Loucy (cell line): ENCODE measurements at regions not wholly inside any gene's neighbourhood (a gene's known extent, or its start where the extent isn't known, plus 50 kb on each side); places are given as distances from the start of the nearest gene placed in this dataset.

Experiments used
- H2AFZ ChIP-seq: fragments of 200-600 bp; sonication (generic); 2 replicates; pipeline ENCODE4 v1.6.0; 2016; ENCODE audit warnings: antibody characterized with exemption, mild to moderate bottlenecking, low read length, moderate library complexity
- H3F3A ChIP-seq: fragments of 200-600 bp; 2 replicates; pipeline ENCODE4 v1.6.0; 2016; ENCODE audit warnings: antibody characterized with exemption, low read depth, mild to moderate bottlenecking
- H3K27me3 ChIP-seq: fragments of 200-600 bp; sonication (generic); 2 replicates; pipeline ENCODE4 v1.6.1; 2014; ENCODE audit warnings: low read length, mild to moderate bottlenecking; ENCODE audit not compliant: insufficient read depth, poor library complexity, severe bottlenecking
- H3K36me3 ChIP-seq: fragments of 200-600 bp; sonication (generic); 2 replicates; pipeline ENCODE4 v1.6.1; 2016; ENCODE audit warnings: low read length; ENCODE audit not compliant: insufficient read depth
- H3K4me1 ChIP-seq: fragments of 200-600 bp; sonication (generic); 2 replicates; pipeline ENCODE4 v1.5.1; 2014; ENCODE audit warnings: low read length, mild to moderate bottlenecking; ENCODE audit not compliant: insufficient read depth, poor library complexity, severe bottlenecking
- H3K4me2 ChIP-seq: fragments of 200-600 bp; sonication (generic); 2 replicates; pipeline ENCODE4 v1.6.0; 2014; ENCODE audit warnings: antibody characterized with exemption, low read length, low read depth, mild to moderate bottlenecking; ENCODE audit not compliant: poor library complexity, severe bottlenecking
- H3K4me3 ChIP-seq: fragments of 200-600 bp; sonication (generic); 2 replicates; pipeline ENCODE4 v1.5.1; 2014; ENCODE audit warnings: low read length, mild to moderate bottlenecking, mixed read lengths; ENCODE audit not compliant: poor library complexity, severe bottlenecking
- H3K79me2 ChIP-seq: fragments of 200-600 bp; sonication (generic); 2 replicates; pipeline ENCODE4 v1.6.1; 2014; ENCODE audit warnings: low read length; ENCODE audit not compliant: insufficient read depth
- H3K9ac ChIP-seq: fragments of 200-600 bp; sonication (generic); 2 replicates; pipeline ENCODE4 v1.6.0; 2014; ENCODE audit warnings: mild to moderate bottlenecking, low read depth, low read length, moderate library complexity; ENCODE audit not compliant: poor library complexity, severe bottlenecking
- H3K9me2 ChIP-seq: fragments of 200-600 bp; sonication (generic); replicated peaks from 2 replicates; pipeline ENCODE4 v1.6.1; 2016; ENCODE audit warnings: low read depth, low read length, mixed read lengths
- H3K9me3 ChIP-seq: fragments of 200-600 bp; sonication (generic); 2 replicates; pipeline ENCODE4 v1.6.1; 2014; ENCODE audit warnings: mild to moderate bottlenecking, antibody characterized with exemption, low read length, low read depth; ENCODE audit not compliant: insufficient read depth
- H4K20me1 ChIP-seq: fragments of 200-600 bp; sonication (generic); 2 replicates; pipeline ENCODE4 v1.6.0; 2014; ENCODE audit warnings: antibody characterized with exemption, low read length, mild to moderate bottlenecking; ENCODE audit not compliant: insufficient read depth, poor library complexity, severe bottlenecking
- EZH2phosphoT487 ChIP-seq: fragments of 200-600 bp; IDR thresholded peaks from 2 replicates; pipeline ENCODE4 v1.6.1; 2018; ENCODE audit warnings: antibody characterized with exemption, mild to moderate bottlenecking, moderate library complexity, borderline replicate concordance
- TF ChIP-seq, protein P1 (sequence below): fragments of 200-600 bp; sonication (generic); conservative IDR thresholded peaks from 2 replicates; pipeline ENCODE4 v1.5.1; 2014; ENCODE audit warnings: mild to moderate bottlenecking, antibody characterized with exemption, low read length

- H2AFZ ChIP-seq = no peak overlapping the region
Measured at GRCh38 chr10:3926675-3927525, 141.9 kb upstream of the KLF6 start.

GRCh38 chr10:3926258-3926657 is 141.2 kb upstream of the KLF6 start:
- Histone ChIP-seq H3K27me3 (no peaks in the 10 kb centered on the region), H3K4me1 (no peaks in the 10 kb centered on the region), H3K36me3 (no peaks in the 10 kb centered on the region), H3F3A (no peaks in the 10 kb centered on the region), H3K9ac (no peak overlapping the region), H4K20me1 (no peaks in the 10 kb centered on the region), H3K9me2 (no peaks in the 10 kb centered on the region), H3K4me3 (no peak overlapping the region), H3K4me2 (no peak overlapping the region), H2AFZ (no peak overlapping the region), H3K79me2 (no peaks in the 10 kb centered on the region), H3K9me3 (no peaks in the 10 kb centered on the region)
- no peak for TF ChIP-seq EZH2phosphoT487
- TF ChIP-seq, protein P1, sequence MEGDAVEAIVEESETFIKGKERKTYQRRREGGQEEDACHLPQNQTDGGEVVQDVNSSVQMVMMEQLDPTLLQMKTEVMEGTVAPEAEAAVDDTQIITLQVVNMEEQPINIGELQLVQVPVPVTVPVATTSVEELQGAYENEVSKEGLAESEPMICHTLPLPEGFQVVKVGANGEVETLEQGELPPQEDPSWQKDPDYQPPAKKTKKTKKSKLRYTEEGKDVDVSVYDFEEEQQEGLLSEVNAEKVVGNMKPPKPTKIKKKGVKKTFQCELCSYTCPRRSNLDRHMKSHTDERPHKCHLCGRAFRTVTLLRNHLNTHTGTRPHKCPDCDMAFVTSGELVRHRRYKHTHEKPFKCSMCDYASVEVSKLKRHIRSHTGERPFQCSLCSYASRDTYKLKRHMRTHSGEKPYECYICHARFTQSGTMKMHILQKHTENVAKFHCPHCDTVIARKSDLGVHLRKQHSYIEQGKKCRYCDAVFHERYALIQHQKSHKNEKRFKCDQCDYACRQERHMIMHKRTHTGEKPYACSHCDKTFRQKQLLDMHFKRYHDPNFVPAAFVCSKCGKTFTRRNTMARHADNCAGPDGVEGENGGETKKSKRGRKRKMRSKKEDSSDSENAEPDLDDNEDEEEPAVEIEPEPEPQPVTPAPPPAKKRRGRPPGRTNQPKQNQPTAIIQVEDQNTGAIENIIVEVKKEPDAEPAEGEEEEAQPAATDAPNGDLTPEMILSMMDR = no peak

More at GRCh38 chr10:3926675-3927525, 141.9 kb upstream of the KLF6 start:
- H3K27me3 ChIP-seq = no peaks in the 10 kb centered on the region
- H4K20me1 ChIP-seq = no peaks in the 10 kb centered on the region
- H3K4me2 ChIP-seq = no peak overlapping the region
- H3K4me3 ChIP-seq = no peak overlapping the region
- H3K9ac ChIP-seq = no peak overlapping the region
- H3F3A ChIP-seq = no peaks in the 10 kb centered on the region
- H3K9me2 ChIP-seq = no peaks in the 10 kb centered on the region
- no peaks in the 10 kb centered on the region for H3K4me1 ChIP-seq
- TF ChIP-seq, protein P1 = no peak
- no peak for TF ChIP-seq EZH2phosphoT487
- H3K9me3 ChIP-seq = no peaks in the 10 kb centered on the region
- H3K36me3 ChIP-seq = no peaks in the 10 kb centered on the region
- H3K79me2 ChIP-seq = no peaks in the 10 kb centered on the region

DNA sequence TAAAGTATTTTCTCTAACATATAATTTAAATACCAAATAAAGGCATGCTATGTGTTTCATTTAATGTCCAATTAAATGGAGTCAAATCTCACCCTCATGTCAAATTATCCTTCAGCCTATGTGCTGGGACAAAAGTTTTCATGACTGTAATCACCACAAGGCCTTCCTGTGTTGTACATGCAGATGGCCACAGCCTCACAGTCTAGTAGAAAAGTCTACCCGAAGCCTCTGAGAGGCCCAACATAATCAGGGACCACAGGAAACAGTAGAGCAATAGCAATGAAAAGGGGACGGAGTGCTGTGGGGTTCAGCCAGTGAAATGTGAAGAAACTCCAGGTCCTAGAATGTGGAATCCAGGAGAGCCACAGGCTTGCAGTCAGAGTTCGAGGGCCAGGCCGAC is 140.2 kb upstream of the KLF6 start:
- Histone ChIP-seq H3K27me3 (no peaks in the 10 kb centered on the region), H3K9me3 (no peaks in the 10 kb centered on the region), H3K9ac (no peak overlapping the region), H3K4me2 (no peak overlapping the region), H3K79me2 (no peaks in the 10 kb centered on the region), H3F3A (no peaks in the 10 kb centered on the region), H3K9me2 (no peaks in the 10 kb centered on the region), H3K36me3 (no peaks in the 10 kb centered on the region), H2AFZ (no peak overlapping the region), H3K4me1 (no peaks in the 10 kb centered on the region), H3K4me3 (no peak overlapping the region), H4K20me1 (no peaks in the 10 kb centered on the region)
- no peak for TF ChIP-seq EZH2phosphoT487
- TF ChIP-seq, protein P1 = no peak
